ENCODE measurements at regions not wholly inside any gene's neighbourhood (a gene's known extent, or its start where the extent isn't known, plus 50 kb on each side); places are given as distances from the start of the nearest gene placed in this dataset.

DNA sequence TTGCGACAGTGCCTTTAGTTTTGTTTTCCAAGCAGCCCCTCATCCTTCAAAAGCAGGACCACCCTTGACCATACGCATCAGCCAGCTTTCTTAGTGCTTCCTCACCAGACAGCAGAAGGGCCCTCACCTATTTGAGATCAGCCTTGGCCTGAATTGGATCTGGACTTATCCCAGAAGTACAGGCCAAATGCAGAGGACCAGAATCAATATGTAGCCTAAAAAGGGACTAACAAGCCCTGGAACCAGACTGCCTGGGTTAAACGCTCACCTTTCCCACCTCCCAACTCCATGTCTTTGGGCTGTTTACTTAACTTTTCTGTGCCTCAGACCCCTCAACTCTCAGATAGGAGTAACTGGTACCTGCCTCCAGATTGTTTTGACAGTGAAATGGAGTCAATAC is 77.7 kb upstream of the ATP6AP2 start:
- DNase-seq = no peak
- H3K4me3 Mint-ChIP-seq = no peak overlapping the region
- H3K9me3 Mint-ChIP-seq = no peaks in the 10 kb centered on the region
- ChIA-PET POLR2A (no interaction called here), CTCF (no interaction called here)
- no peaks in the 10 kb centered on the region for H3K4me1 Mint-ChIP-seq
- H3K36me3 Mint-ChIP-seq (ENCODE audit: low read depth) = no peaks in the 10 kb centered on the region
- no peak overlapping the region for H3K27ac Mint-ChIP-seq
- no peaks in the 10 kb centered on the region for H3K27me3 Mint-ChIP-seq

DNA sequence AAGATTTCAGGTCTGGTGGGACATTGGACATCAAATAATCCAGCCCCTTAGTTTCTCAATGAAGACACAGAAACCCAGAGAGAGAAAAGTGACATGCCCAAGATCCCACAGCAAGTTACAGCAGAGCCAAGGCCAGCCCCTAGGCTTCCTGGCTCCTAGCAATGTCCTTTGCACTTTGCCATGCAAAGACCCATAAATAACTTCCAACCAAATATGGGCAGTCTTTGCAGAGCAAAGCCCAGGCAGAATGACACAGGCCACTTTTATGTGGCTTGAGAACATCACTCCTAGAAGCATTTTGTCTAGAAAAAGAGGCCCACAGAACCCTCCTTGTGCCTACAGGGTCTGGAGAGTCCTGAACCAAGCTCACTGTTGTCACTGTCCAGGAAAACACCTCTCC is 78.1 kb upstream of the ATP6AP2 start:
- H3K36me3 Mint-ChIP-seq (ENCODE audit: low read depth) = no peaks in the 10 kb centered on the region
- no peaks in the 10 kb centered on the region for H3K27me3 Mint-ChIP-seq
- H3K9me3 Mint-ChIP-seq = no peaks in the 10 kb centered on the region
- no peak for DNase-seq
- no peak overlapping the region for H3K4me3 Mint-ChIP-seq
- POLR2A ChIA-PET = no interaction called here
- no peak overlapping the region for H3K27ac Mint-ChIP-seq
- H3K4me1 Mint-ChIP-seq = no peaks in the 10 kb centered on the region
- CTCF ChIA-PET = no interaction called here

DNA sequence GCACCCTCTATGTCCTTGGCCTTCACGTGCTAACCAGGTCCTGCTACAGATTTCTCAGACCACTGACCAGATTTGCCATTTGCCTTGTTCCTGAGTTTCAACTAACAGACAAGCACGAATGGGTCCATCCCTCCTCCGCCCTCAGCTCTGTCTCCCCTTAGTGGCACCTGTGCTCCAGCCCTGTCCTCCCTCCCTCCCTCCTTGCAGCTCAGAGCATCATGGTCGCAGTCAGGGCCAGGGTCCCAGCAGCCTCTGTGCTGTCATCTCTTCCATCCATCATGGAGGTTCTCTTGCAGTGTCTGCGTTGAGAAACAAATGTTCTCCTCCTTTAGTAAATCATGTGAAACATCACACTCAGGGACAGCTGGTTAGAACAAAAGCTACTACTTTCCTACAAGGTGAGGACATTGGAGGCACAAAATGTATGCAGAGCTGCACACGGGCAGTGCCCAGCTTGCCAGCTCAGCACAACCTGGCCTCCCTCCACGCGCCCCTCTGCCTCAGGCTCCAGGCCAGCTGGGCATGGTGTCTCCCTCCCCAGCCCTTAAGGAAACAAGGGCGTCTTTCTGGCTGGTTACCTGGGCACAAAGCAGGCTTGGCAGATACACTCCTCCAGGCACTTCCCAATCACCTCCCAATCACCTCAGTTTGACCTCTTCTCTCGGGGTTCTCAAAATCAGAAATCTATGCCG is 79.5 kb upstream of the ATP6AP2 start:
- no peaks in the 10 kb centered on the region for H3K36me3 Mint-ChIP-seq (ENCODE audit: low read depth)
- no peaks in the 10 kb centered on the region for H3K9me3 Mint-ChIP-seq
- POLR2A ChIA-PET = no interaction called here
- no peak for DNase-seq
- CTCF ChIA-PET = no interaction called here
- no peak overlapping the region for H3K4me3 Mint-ChIP-seq
- no peaks in the 10 kb centered on the region for H3K27me3 Mint-ChIP-seq
- no peaks in the 10 kb centered on the region for H3K4me1 Mint-ChIP-seq
- H3K27ac Mint-ChIP-seq = no peak overlapping the region

GRCh38 chrX:40496728-40497127 is 84.0 kb upstream of the ATP6AP2 start:
- ChIA-PET POLR2A (no interaction called here), CTCF (no interaction called here)
- H3K27ac Mint-ChIP-seq = no peak overlapping the region
- H3K4me3 Mint-ChIP-seq = no peak overlapping the region
- H3K27me3 Mint-ChIP-seq = no peaks in the 10 kb centered on the region
- no peak for DNase-seq
- H3K4me1 Mint-ChIP-seq = no peaks in the 10 kb centered on the region
- no peaks in the 10 kb centered on the region for H3K9me3 Mint-ChIP-seq
- H3K36me3 Mint-ChIP-seq (ENCODE audit: low read depth) = no peaks in the 10 kb centered on the region

DNA sequence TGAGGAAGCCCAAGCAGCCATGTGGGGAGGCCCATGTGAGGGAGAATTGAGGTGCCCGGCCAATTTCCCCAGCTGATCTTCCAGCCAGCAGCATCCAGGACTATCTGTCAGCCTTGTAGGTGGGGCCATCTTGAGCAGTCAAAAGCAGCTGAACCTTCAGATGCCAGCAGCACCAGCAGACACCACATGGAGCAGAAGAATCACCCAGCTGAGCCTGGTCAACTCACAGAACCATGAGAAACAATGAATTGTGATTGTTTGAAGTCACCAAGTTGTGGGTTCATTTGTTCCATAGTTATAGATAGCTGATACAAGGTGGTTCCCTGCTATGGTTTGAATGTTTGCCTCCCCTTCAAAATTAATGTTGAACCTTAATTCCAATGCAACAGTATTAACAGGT is 85.1 kb upstream of the ATP6AP2 start:
- H3K4me1 Mint-ChIP-seq = no peaks in the 10 kb centered on the region
- H3K27me3 Mint-ChIP-seq = no peaks in the 10 kb centered on the region
- H3K36me3 Mint-ChIP-seq (ENCODE audit: low read depth) = no peaks in the 10 kb centered on the region
- no peak overlapping the region for H3K27ac Mint-ChIP-seq
- ChIA-PET POLR2A (no interaction called here), CTCF (no interaction called here)
- DNase-seq = no peak
- no peaks in the 10 kb centered on the region for H3K9me3 Mint-ChIP-seq
- no peak overlapping the region for H3K4me3 Mint-ChIP-seq

- ChIA-PET POLR2A (no interaction called here), CTCF (no interaction called here)
- no peaks in the 10 kb centered on the region for H3K27me3 Mint-ChIP-seq
- H3K4me1 Mint-ChIP-seq = no peaks in the 10 kb centered on the region
- H3K9me3 Mint-ChIP-seq = no peaks in the 10 kb centered on the region
- H3K36me3 Mint-ChIP-seq (ENCODE audit: low read depth) = no peaks in the 10 kb centered on the region
- DNase-seq = no peak
- H3K27ac Mint-ChIP-seq = no peak overlapping the region
- H3K4me3 Mint-ChIP-seq = no peak overlapping the region
These were observed 86.8 kb upstream of the ATP6AP2 start for GRCh38 chrX:40494005-40494404.

DNA sequence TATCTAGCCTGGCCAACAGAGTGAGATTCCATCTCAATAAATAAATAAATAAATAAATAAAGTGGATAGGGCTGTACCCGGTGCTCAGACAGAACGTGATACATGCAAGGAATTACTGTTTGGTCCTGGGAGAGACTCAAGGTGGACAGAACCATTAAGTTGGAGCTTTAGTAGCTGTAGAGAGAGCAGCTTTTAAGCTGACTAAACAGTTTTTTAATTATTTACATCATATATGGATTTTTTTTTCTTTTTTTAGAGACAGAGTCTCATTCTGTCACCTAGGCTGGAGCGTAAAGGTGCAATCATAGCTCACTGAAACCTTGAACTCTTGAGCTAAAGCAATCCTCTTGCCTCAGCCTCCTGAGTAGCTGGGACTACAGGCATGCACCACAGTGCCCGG is 92.5 kb upstream of the ATP6AP2 start:
- no peak overlapping the region for H3K4me3 Mint-ChIP-seq
- no peak overlapping the region for H3K27ac Mint-ChIP-seq
- POLR2A ChIA-PET = interaction anchor here (0.9 kb wide), 1 partner anchor 11 kb away, joined by 3 read pairs; no protein-coding TSS in a partner anchor
- CTCF ChIA-PET = no interaction called here
- H3K36me3 Mint-ChIP-seq (ENCODE audit: low read depth) = no peaks in the 10 kb centered on the region
- H3K9me3 Mint-ChIP-seq = peaks cover 4% of the 10 kb centered on the region
- peaks cover 2% of the 10 kb centered on the region for H3K27me3 Mint-ChIP-seq
- peaks cover 4% of the 10 kb centered on the region for H3K4me1 Mint-ChIP-seq
- DNase-seq = no peak

GRCh38 chrX:40485973-40486372 is 94.8 kb upstream of the ATP6AP2 start:
- H3K9me3 Mint-ChIP-seq = peaks cover 4% of the 10 kb centered on the region

DNA sequence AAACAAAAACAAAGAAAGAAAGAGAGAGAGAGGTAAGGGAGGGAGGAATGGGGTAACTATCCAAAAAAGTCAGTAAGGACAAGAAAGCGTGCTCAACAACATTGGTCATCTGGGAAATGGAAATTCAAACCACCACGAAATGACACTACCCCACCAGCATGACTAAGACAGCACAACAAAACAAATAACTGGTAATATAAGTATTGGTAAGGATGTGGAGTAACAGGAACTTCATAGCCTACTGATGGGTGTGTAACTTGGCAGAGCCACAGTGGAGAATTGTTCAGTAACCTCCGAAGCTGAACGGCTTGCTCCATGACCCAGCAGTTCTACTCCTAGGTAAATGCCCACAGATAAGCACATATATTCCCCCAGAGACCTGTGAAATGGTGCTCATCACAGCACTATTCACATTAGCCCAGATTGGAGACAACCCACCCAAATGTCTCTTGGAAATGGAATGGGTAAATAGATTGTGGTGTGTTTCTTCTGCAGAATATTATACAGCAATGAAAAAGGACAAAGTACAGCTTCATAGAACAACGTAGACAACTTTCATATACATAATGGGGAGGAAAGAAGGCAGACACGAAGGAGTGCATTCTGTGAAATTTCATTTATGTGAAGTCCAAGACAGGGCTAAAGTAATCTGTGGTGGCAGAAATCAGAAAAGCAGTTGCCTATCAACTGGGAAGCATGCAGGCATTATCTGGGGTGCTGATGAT is 95.5 kb upstream of the ATP6AP2 start:
- DNase-seq = no peak
- Mint-ChIP-seq H3K27ac (no peak overlapping the region), H3K4me3 (no peak overlapping the region), H3K9me3 (peaks cover 4% of the 10 kb centered on the region), H3K27me3 (peaks cover 2% of the 10 kb centered on the region), H3K36me3 (ENCODE audit: low read depth) (no peaks in the 10 kb centered on the region), H3K4me1 (peaks cover 6% of the 10 kb centered on the region)
- ChIA-PET POLR2A (interaction anchor here (0.5 kb wide), 1 partner anchor 8 kb away, joined by 3 read pairs; no protein-coding TSS in a partner anchor), CTCF (no interaction called here)

More at GRCh38 chrX:40485973-40486372, 94.8 kb upstream of the ATP6AP2 start:
- H3K4me1 Mint-ChIP-seq = peaks cover 6% of the 10 kb centered on the region
- POLR2A ChIA-PET = no interaction called here
- H3K36me3 Mint-ChIP-seq (ENCODE audit: low read depth) = no peaks in the 10 kb centered on the region
- no peak for DNase-seq
- CTCF ChIA-PET = no interaction called here
- peaks cover 2% of the 10 kb centered on the region for H3K27me3 Mint-ChIP-seq
- no peak overlapping the region for H3K27ac Mint-ChIP-seq
- H3K4me3 Mint-ChIP-seq = no peak overlapping the region

- ChIA-PET POLR2A (no interaction called here), CTCF (no interaction called here)
These were observed 96.2 kb upstream of the ATP6AP2 start for GRCh38 chrX:40484408-40485091.

GRCh38 chrX:40483502-40483901 is 97.3 kb upstream of the ATP6AP2 start:
- ChIA-PET POLR2A (no interaction called here), CTCF (no interaction called here)
- no peak overlapping the region for H3K27ac Mint-ChIP-seq
- peaks cover 5% of the 10 kb centered on the region for H3K27me3 Mint-ChIP-seq
- peaks cover 6% of the 10 kb centered on the region for H3K4me1 Mint-ChIP-seq
- peaks cover 4% of the 10 kb centered on the region for H3K9me3 Mint-ChIP-seq
- no peak for DNase-seq
- no peaks in the 10 kb centered on the region for H3K36me3 Mint-ChIP-seq (ENCODE audit: low read depth)
- no peak overlapping the region for H3K4me3 Mint-ChIP-seq

More at GRCh38 chrX:40484408-40485091, 96.2 kb upstream of the ATP6AP2 start:
- DNase-seq = no peak
- no peak overlapping the region for H3K27ac Mint-ChIP-seq
- H3K36me3 Mint-ChIP-seq (ENCODE audit: low read depth) = no peaks in the 10 kb centered on the region
- no peak overlapping the region for H3K4me3 Mint-ChIP-seq
- H3K4me1 Mint-ChIP-seq = peaks cover 6% of the 10 kb centered on the region
- peaks cover 3% of the 10 kb centered on the region for H3K27me3 Mint-ChIP-seq
- peaks cover 4% of the 10 kb centered on the region for H3K9me3 Mint-ChIP-seq

DNA sequence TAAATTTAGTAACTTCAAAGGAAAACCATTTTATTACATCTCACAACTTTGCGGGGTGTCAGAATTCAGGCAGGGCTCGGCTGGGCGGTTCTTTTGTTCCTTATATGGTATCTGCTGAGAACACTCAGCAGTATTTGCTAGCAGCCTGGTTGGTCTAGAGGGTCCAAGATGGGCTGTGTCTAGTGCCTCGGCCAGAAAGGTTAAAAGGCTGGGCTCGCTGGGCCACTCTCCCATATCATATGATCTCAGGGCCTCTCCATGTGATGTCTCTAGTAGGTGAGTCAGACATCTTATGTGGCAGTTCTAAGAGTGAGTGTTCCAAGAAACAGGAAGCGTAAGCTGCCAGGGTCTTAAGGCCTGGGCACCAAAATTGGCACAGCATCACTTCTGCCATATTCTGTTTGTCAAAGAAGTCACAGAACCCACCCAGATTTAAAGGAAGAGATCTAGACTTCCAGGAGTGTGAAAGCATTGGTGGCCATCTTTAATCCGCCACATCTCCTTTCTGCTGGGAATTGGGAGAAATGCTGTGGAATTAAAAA is 100.9 kb upstream of the ATP6AP2 start:
- CTCF ChIA-PET = no interaction called here
- Mint-ChIP-seq H3K36me3 (ENCODE audit: low read depth) (no peaks in the 10 kb centered on the region), H3K27me3 (peaks cover 3% of the 10 kb centered on the region)

DNA sequence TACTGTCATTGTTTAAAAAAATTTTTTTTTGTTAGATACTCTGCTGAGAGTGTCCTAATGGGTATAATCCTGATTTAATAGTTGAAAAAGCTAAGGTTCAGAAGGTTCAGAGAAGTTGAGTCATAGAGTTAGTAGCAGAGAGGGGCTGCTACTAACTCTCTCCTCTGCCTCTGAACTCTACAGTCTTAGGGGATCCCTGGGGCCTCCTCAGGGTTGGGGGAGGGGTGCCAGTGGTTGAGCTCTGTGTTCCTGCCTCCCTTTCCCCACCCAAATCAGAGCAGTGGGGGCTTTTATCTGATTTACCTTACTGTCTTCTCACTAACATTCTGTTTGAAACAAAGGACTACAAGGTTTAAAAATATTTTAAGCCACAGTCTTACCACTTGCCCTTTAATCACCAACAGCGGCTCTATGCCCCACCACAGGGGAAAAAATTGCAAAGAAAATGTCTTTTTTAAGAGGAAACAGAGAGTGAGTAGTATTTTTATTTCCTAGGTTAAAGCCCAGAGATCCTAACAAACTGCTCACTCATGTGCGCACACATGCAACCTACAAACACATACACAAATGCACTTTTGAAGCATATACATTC is 102.2 kb upstream of the ATP6AP2 start:
- Mint-ChIP-seq H3K4me3 (no peak overlapping the region), H3K27ac (no peak overlapping the region), H3K9me3 (no peaks in the 10 kb centered on the region), H3K36me3 (ENCODE audit: low read depth) (no peaks in the 10 kb centered on the region), H3K4me1 (peaks cover 24% of the 10 kb centered on the region), H3K27me3 (peaks cover 3% of the 10 kb centered on the region)
- DNase-seq = no peak
- CTCF ChIA-PET = no interaction called here
- POLR2A ChIA-PET = no interaction called here

More for the DNA sequence above, 100.9 kb upstream of the ATP6AP2 start:
- POLR2A ChIA-PET = no interaction called here
- Mint-ChIP-seq H3K4me3 (no peak overlapping the region), H3K27ac (no peak overlapping the region), H3K4me1 (peaks cover 24% of the 10 kb centered on the region), H3K9me3 (no peaks in the 10 kb centered on the region)
- DNase-seq = no peak
